Uterus (tissue), 2 donors: ENCODE measurements at regions not wholly inside any gene's neighbourhood (a gene's known extent, or its start where the extent isn't known, plus 50 kb on each side); places are given as distances from the start of the nearest gene placed in this dataset.

ENCODE experiments used
- CTCF ChIP-seq, 4 experiments: fragments of 200-600 bp in 2 of 4; fragments of 450-650 bp in 2 of 4; sonication (generic) in 2 of 4; IDR thresholded peaks; one replicate each; pipeline ENCODE4 v1.5.1; 2016 to 2019; ENCODE audit warnings: antibody characterized with exemption in 4 of 4, mild to moderate bottlenecking in 2 of 4, moderate library complexity in 1 of 4
- POLR2A ChIP-seq, 2 donors: fragments of 450-650 bp; IDR thresholded peaks; one replicate each; pipeline ENCODE4 v1.6.1; 2016; ENCODE audit warnings: antibody characterized with exemption in 2 of 2, mild to moderate bottlenecking in 1 of 2, moderate library complexity in 1 of 2

DNA sequence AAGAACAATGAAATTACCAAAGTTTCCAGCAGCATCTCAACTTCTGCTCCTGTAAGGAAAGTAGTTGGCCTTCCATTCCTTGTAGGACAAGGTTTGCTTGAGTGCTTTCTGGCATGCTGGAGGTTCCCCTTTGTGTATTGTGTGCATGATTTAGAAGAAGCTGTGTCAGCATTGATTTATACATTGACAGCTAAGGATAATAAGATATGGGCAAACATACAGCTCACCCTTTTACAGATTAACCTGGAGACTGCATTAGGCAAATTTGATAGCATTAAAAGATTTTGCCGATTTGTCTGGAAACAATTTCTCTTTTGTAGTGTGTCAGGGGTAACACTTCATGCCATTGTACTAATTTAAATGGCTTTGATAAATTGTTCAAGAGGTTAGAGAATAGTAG, 221.8 kb upstream of the PACRGL start:
- TF ChIP-seq CTCF (IDR thresholded peaks at IDR 0.05): no peak
- no peak for TF ChIP-seq POLR2A (IDR thresholded peaks at IDR 0.05)
